GM12892 (cell line): ENCODE measurements at regions not wholly inside any gene's neighbourhood (a gene's known extent, or its start where the extent isn't known, plus 50 kb on each side); places are given as distances from the start of the nearest gene placed in this dataset.

ENCODE experiments used
- POLR2A ChIP-seq: IDR thresholded peaks from 2 replicates; pipeline ENCODE4 v1.6.1; 2011; ENCODE audit warnings: low read depth, low read length, control low read depth
- POLR2AphosphoS5 ChIP-seq: IDR thresholded peaks from 2 replicates; pipeline ENCODE4 v1.6.1; 2011; ENCODE audit warnings: low read depth, low read length, control low read depth

DNA sequence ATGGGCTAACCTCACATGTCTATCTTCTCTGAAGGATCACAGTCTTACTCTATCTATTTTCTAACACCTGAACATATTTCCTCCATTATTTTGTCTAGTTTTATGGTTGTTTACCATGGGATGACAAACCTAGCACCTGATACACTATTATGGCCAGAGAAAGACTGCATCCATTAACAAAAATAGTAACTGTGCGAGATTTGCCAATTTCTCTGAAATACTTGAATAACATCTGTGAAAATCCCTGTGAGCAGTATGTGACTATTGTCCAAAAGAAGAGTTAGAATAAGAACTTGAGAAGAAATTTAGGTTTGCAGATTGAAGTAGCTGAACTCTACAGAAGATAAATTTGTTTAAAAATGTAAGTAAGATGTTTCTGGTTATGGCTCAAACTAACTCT, 142.0 kb upstream of the CDH11 start:
- no peak for TF ChIP-seq POLR2AphosphoS5
- TF ChIP-seq POLR2A = no peak
